WTC11 (cell line): ENCODE measurements at regions not wholly inside any gene's neighbourhood (a gene's known extent, or its start where the extent isn't known, plus 50 kb on each side); places are given as distances from the start of the nearest gene placed in this dataset.

Experiments
- ATAC-seq: fragments of 200-7000 bp; cut with Tn5 transposase; 2 replicates; pipeline ENCODE4 v1.10.0; 2021; ENCODE audit warnings: mild to moderate bottlenecking, moderate library complexity
- CTCF ChIA-PET: fragments of 300-600 bp; sonication (Branson Sonifier 250); formaldehyde crosslinking; loops from one replicate; lab custom pipeline; 2021; ENCODE audit warnings: antibody characterized with exemption; lab: Charles Lee
- POLR2A ChIA-PET: fragments of 350-600 bp; sonication (Branson Sonifier 250); formaldehyde crosslinking; loops from one replicate; lab custom pipeline; 2021; ENCODE audit warnings: antibody characterized with exemption; lab: Charles Lee
- DNase-seq: peaks from one replicate; pipeline ENCODE4 v3.0.0; 2021; ENCODE audit warnings: low spot score
- H3K27ac Mint-ChIP-seq: 2 replicates; pipeline ENCODE4 v1.8.0; 2021; ENCODE audit warnings: mixed read lengths
- H3K27me3 Mint-ChIP-seq: 2 replicates; pipeline ENCODE4 v1.8.0; 2021; ENCODE audit warnings: low read depth, mild to moderate bottlenecking, moderate library complexity, mixed read lengths
- H3K36me3 Mint-ChIP-seq: 2 replicates; pipeline ENCODE4 v1.8.0; 2021; ENCODE audit warnings: mixed read lengths
- H3K4me1 Mint-ChIP-seq: 2 replicates; pipeline ENCODE4 v1.8.0; 2022; ENCODE audit warnings: mixed read lengths
- H3K4me3 Mint-ChIP-seq: 2 replicates; pipeline ENCODE4 v1.8.0; 2021; ENCODE audit warnings: mild to moderate bottlenecking, moderate library complexity, mixed read lengths
- H3K9me3 Mint-ChIP-seq: 2 replicates; pipeline ENCODE4 v1.8.0; 2021; ENCODE audit warnings: mixed read lengths
- AFF4 ChIP-seq: sonication (generic); formaldehyde crosslinking; IDR thresholded peaks from 2 replicates; pipeline ENCODE4 v1.8.1; 2023; ENCODE audit warnings: mild to moderate bottlenecking, missing genetic modification reagents, borderline replicate concordance
- CREB1 ChIP-seq: sonication (generic); formaldehyde crosslinking; IDR thresholded peaks from 2 replicates; pipeline ENCODE4 v1.8.0; 2023; ENCODE audit warnings: mild to moderate bottlenecking, missing genetic modification reagents
- CREM ChIP-seq: sonication (generic); formaldehyde crosslinking; IDR thresholded peaks from 2 replicates; pipeline ENCODE4 v1.8.1; 2022; ENCODE audit warnings: mild to moderate bottlenecking, missing genetic modification reagents, moderate library complexity
- FOXK1 ChIP-seq: sonication (generic); formaldehyde crosslinking; IDR thresholded peaks from 2 replicates; pipeline ENCODE4 v1.8.0; 2022; ENCODE audit warnings: mild to moderate bottlenecking, moderate library complexity, missing genetic modification reagents
- GRHL2 ChIP-seq: fragments of 250-450 bp; sonication (Bioruptor Pico); IDR thresholded peaks from 2 replicates; pipeline ENCODE4 v1.8.0; 2022; ENCODE audit warnings: mild to moderate bottlenecking, moderate library complexity; ENCODE audit not compliant: insufficient replicate concordance, severe bottlenecking
- HMGA2 ChIP-seq: fragments of 250-450 bp; sonication (Bioruptor Pico); IDR thresholded peaks from 2 replicates; pipeline ENCODE4 v1.4.0; 2021; ENCODE audit warnings: mild to moderate bottlenecking, moderate library complexity
- JUN ChIP-seq: sonication (generic); formaldehyde crosslinking; IDR thresholded peaks from 2 replicates; pipeline ENCODE4 v1.8.0; 2023; ENCODE audit warnings: mild to moderate bottlenecking, missing genetic modification reagents
- NFE2L1 ChIP-seq: sonication (generic); formaldehyde crosslinking; IDR thresholded peaks from 2 replicates; pipeline ENCODE4 v1.8.1; 2023; ENCODE audit warnings: missing genetic modification reagents
- SMAD3 ChIP-seq: sonication (generic); formaldehyde crosslinking; IDR thresholded peaks from 2 replicates; pipeline ENCODE4 v1.8.0; 2022; ENCODE audit warnings: missing genetic modification reagents, mild to moderate bottlenecking, borderline replicate concordance
- SOX15 ChIP-seq: fragments of 250-450 bp; sonication (Bioruptor Pico); IDR thresholded peaks from 2 replicates; pipeline ENCODE4 v1.9.0; 2021; ENCODE audit warnings: mild to moderate bottlenecking
- SP1 ChIP-seq: sonication (generic); formaldehyde crosslinking; conservative IDR thresholded peaks from 2 replicates; pipeline ENCODE4 v1.8.1; 2022; ENCODE audit warnings: missing genetic modification reagents
- TEAD4 ChIP-seq: sonication (generic); formaldehyde crosslinking; IDR thresholded peaks from 2 replicates; pipeline ENCODE4 v1.8.0; 2022; ENCODE audit warnings: mild to moderate bottlenecking, missing genetic modification reagents
- TP53 ChIP-seq: sonication (generic); formaldehyde crosslinking; IDR thresholded peaks from 2 replicates; pipeline ENCODE4 v1.8.1; 2023; ENCODE audit warnings: mild to moderate bottlenecking, missing genetic modification reagents
- ZMAT4 ChIP-seq: fragments of 250-450 bp; sonication (Bioruptor Pico); IDR thresholded peaks from 2 replicates; pipeline ENCODE4 v1.9.0; 2021; ENCODE audit warnings: mild to moderate bottlenecking
- TF ChIP-seq, protein P1 (sequence below): sonication (generic); formaldehyde crosslinking; IDR thresholded peaks from 2 replicates; pipeline ENCODE4 v1.8.0; 2023; ENCODE audit warnings: missing genetic modification reagents, mild to moderate bottlenecking, borderline replicate concordance
- TF ChIP-seq, protein P2 (sequence below): fragments of 250-450 bp; sonication (Bioruptor Pico); IDR thresholded peaks from 2 replicates; pipeline ENCODE4 v1.8.0; 2021; ENCODE audit warnings: mild to moderate bottlenecking
- TF ChIP-seq, protein P3 (sequence below): fragments of 250-450 bp; sonication (Bioruptor Pico); IDR thresholded peaks from 2 replicates; pipeline ENCODE4 v1.9.0; 2021; ENCODE audit warnings: moderate library complexity, mild to moderate bottlenecking, inconsistent platforms, borderline replicate concordance
- TF ChIP-seq, protein P4 (sequence below): sonication (generic); formaldehyde crosslinking; IDR thresholded peaks from 2 replicates; pipeline ENCODE4 v1.8.1; 2023; ENCODE audit warnings: mild to moderate bottlenecking, missing genetic modification reagents, moderate library complexity

- POLR2A ChIA-PET = no interaction called here
- ATAC-seq = no peak
- DNase-seq = no peak
Observed at GRCh38 chr9:93829271-93830011, 125.7 kb downstream of the BARX1 start.

More at GRCh38 chr9:93829271-93830011, 125.7 kb downstream of the BARX1 start:
- CTCF ChIA-PET = interaction anchor here (2.1 to 6.7 kb wide), 5 partner anchors 10 to 119 kb away, joined by 17 to 157 read pairs (median 52); no protein-coding TSS in a partner anchor
- Mint-ChIP-seq H3K27me3 (peaks cover 7% of the 10 kb centered on the region), H3K9me3 (peaks cover 19% of the 10 kb centered on the region)
- TF ChIP-seq TEAD4 (CRISPR knock-in tag) = no peak
- no peak for TF ChIP-seq CREB1 (CRISPR knock-in tag)
- no peak for TF ChIP-seq SP1 (CRISPR knock-in tag)
- TF ChIP-seq, protein P1, sequence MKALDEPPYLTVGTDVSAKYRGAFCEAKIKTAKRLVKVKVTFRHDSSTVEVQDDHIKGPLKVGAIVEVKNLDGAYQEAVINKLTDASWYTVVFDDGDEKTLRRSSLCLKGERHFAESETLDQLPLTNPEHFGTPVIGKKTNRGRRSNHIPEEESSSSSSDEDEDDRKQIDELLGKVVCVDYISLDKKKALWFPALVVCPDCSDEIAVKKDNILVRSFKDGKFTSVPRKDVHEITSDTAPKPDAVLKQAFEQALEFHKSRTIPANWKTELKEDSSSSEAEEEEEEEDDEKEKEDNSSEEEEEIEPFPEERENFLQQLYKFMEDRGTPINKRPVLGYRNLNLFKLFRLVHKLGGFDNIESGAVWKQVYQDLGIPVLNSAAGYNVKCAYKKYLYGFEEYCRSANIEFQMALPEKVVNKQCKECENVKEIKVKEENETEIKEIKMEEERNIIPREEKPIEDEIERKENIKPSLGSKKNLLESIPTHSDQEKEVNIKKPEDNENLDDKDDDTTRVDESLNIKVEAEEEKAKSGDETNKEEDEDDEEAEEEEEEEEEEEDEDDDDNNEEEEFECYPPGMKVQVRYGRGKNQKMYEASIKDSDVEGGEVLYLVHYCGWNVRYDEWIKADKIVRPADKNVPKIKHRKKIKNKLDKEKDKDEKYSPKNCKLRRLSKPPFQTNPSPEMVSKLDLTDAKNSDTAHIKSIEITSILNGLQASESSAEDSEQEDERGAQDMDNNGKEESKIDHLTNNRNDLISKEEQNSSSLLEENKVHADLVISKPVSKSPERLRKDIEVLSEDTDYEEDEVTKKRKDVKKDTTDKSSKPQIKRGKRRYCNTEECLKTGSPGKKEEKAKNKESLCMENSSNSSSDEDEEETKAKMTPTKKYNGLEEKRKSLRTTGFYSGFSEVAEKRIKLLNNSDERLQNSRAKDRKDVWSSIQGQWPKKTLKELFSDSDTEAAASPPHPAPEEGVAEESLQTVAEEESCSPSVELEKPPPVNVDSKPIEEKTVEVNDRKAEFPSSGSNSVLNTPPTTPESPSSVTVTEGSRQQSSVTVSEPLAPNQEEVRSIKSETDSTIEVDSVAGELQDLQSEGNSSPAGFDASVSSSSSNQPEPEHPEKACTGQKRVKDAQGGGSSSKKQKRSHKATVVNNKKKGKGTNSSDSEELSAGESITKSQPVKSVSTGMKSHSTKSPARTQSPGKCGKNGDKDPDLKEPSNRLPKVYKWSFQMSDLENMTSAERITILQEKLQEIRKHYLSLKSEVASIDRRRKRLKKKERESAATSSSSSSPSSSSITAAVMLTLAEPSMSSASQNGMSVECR (CRISPR knock-in tag) = no peak
- no peak for TF ChIP-seq GRHL2 (CRISPR knock-in tag)
- TF ChIP-seq SMAD3 (CRISPR knock-in tag) = no peak
- TF ChIP-seq FOXK1 = no peak
- TF ChIP-seq, protein P2, sequence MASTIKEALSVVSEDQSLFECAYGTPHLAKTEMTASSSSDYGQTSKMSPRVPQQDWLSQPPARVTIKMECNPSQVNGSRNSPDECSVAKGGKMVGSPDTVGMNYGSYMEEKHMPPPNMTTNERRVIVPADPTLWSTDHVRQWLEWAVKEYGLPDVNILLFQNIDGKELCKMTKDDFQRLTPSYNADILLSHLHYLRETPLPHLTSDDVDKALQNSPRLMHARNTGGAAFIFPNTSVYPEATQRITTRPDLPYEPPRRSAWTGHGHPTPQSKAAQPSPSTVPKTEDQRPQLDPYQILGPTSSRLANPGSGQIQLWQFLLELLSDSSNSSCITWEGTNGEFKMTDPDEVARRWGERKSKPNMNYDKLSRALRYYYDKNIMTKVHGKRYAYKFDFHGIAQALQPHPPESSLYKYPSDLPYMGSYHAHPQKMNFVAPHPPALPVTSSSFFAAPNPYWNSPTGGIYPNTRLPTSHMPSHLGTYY (CRISPR knock-in tag) = no peak
- TF ChIP-seq, protein P3, sequence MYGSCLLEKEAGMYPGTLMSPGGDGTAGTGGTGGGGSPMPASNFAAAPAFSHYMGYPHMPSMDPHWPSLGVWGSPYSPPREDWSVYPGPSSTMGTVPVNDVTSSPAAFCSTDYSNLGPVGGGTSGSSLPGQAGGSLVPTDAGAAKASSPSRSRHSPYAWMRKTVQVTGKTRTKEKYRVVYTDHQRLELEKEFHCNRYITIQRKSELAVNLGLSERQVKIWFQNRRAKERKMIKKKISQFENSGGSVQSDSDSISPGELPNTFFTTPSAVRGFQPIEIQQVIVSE = no peak
- no peak for TF ChIP-seq ZMAT4
- TF ChIP-seq JUN (CRISPR knock-in tag) = no peak
- TF ChIP-seq TP53 = no peak
- TF ChIP-seq, protein P4, sequence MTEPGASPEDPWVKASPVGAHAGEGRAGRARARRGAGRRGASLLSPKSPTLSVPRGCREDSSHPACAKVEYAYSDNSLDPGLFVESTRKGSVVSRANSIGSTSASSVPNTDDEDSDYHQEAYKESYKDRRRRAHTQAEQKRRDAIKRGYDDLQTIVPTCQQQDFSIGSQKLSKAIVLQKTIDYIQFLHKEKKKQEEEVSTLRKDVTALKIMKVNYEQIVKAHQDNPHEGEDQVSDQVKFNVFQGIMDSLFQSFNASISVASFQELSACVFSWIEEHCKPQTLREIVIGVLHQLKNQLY (CRISPR knock-in tag) = no peak
- no peak for TF ChIP-seq SOX15 (CRISPR knock-in tag)
- no peak for TF ChIP-seq NFE2L1
- no peak for TF ChIP-seq CREM
- TF ChIP-seq HMGA2 (CRISPR knock-in tag) = no peak
- no peak for TF ChIP-seq AFF4 (CRISPR knock-in tag)
- TF ChIP-seq, all 79 proteins: peak for 0
- H3K36me3 Mint-ChIP-seq = peaks cover 4% of the 10 kb centered on the region
- H3K27ac Mint-ChIP-seq = no peak overlapping the region
- no peak overlapping the region for H3K4me3 Mint-ChIP-seq
- H3K4me1 Mint-ChIP-seq = peaks cover 13% of the 10 kb centered on the region
